Stimulated activated naive CD8-positive, alpha-beta T cell treated with anti-CD3 and anti-CD28 coated beads, Interleukin-15, amount 100 ng/mL, for 72 hours (primary cell): ENCODE measurements at regions not wholly inside any gene's neighbourhood (a gene's known extent, or its start where the extent isn't known, plus 50 kb on each side); places are given as distances from the start of the nearest gene placed in this dataset.

Source experiments
- ATAC-seq: fragments of 150-1000 bp; cut with Tn5 transposase; 2 replicates; pipeline ENCODE4 v1.10.0; 2021; ENCODE audit warnings: mild to moderate bottlenecking, moderate library complexity
- DNase-seq, 2 donors: peaks; one replicate each; pipeline ENCODE4 v3.0.0; 2021 to 2022
- H3K27ac Mint-ChIP-seq, 2 donors: one replicate each; pipeline ENCODE4 v1.8.0; 2022; ENCODE audit warnings: mild to moderate bottlenecking in 2 of 2, mixed read lengths in 2 of 2, moderate library complexity in 2 of 2
- H3K27me3 Mint-ChIP-seq: one replicate; pipeline ENCODE4 v1.8.0; 2022; ENCODE audit warnings: mixed read lengths
- H3K4me1 Mint-ChIP-seq: one replicate; pipeline ENCODE4 v1.8.0; 2022; ENCODE audit warnings: mild to moderate bottlenecking, mixed read lengths
- H3K4me3 Mint-ChIP-seq, 2 donors: one replicate each; pipeline ENCODE4 v1.8.0; 2022; ENCODE audit warnings: mild to moderate bottlenecking in 2 of 2, mixed read lengths in 2 of 2, moderate library complexity in 1 of 2
- H3K9me3 Mint-ChIP-seq, 2 donors: one replicate each; pipeline ENCODE4 v1.8.0; 2022; ENCODE audit warnings: mixed read lengths in 2 of 2

DNA sequence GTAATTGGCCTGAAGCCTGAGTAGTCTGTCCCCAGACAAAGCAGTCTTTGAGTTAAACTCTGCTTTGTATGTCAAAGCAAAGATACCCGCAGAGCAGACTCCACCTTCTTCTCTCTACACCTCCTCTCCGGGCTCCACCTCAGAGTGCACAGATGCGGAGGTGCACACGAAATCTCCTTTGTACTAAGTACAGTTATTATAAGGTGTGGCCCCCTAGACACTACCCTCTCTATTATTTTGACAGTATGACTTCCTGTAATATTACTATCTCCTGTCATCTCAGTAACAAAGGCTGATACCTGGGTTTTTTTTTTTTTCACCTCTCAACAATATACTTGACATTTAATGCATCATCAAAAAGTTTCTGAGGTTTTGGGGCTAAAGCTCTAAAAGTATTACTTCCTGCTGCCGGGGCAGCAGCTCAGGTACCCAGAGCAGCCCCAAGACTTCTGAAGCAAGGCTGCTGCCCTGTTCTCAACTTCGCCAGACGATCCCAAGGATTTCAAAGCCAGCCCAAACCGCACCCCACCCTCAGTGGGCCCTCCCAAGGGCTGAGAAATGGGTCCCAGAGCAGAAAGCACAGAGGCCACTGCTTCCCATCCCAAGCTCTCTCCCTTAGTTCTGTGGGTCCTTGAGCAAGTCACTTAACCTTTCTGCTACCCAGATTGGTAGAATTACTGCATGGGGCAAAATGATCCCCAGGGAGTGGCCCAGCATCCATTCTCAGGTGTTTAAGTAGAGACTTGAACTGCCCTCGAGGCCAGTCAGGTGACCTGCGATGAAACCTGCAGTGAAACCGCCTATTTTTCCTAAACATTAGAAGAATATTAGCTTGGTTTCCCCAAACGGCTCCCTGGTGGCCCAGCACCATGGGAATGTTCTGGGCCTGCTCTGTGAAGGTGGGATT, 180.6 kb downstream of the FOXO1 start:
- DNase-seq (peak; percentile 72 to 85), ATAC-seq (peak; percentile 96)
- Mint-ChIP-seq H3K9me3 (peaks cover 0 to 13% of the 10 kb centered on the region in 2 donors), H3K27ac (peak overlapping the region; percentile 73 to 85), H3K27me3 (no peaks in the 10 kb centered on the region), H3K4me1 (peaks cover 86% of the 10 kb centered on the region), H3K4me3 (peak overlapping the region; percentile 53 to 65)

DNA sequence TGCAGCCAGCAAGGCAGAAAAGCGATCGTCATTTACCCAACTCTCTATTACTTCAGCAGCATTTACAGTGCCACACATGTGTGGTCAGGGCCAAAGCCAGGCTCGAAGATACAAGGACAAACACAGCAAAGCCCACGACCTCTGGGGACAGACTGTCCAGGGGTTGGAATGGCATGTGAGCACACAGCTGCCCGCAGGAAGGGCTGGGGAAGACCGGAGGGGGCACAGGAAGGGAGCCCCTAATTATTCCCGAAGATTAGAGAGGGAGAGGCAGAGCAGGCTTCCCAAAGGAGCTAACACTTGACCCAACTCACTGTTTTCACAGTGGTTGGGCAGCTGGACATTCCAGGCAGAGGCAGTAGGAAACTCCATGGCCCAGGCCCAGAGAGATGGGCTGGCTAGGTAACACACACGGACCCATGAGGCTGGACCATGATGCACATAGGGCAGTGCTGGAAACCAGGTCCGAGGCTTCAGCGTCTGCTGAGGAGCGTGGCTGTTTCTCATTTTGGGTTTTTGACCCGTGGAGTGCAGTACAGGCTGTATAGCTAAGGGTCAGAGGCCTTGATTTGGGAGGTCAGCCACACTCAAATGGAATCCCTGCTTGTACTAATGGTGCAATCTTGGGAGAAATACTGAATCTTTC, 179.8 kb downstream of the FOXO1 start:
- Mint-ChIP-seq H3K27ac (peak overlapping the region in 1 of 2 donors; percentile 73), H3K4me1 (peaks cover 86% of the 10 kb centered on the region), H3K4me3 (peak overlapping the region in 1 of 2 donors; percentile 65), H3K27me3 (no peaks in the 10 kb centered on the region), H3K9me3 (peaks cover 0 to 13% of the 10 kb centered on the region in 2 donors)
- no peak for DNase-seq
- ATAC-seq: no peak

DNA sequence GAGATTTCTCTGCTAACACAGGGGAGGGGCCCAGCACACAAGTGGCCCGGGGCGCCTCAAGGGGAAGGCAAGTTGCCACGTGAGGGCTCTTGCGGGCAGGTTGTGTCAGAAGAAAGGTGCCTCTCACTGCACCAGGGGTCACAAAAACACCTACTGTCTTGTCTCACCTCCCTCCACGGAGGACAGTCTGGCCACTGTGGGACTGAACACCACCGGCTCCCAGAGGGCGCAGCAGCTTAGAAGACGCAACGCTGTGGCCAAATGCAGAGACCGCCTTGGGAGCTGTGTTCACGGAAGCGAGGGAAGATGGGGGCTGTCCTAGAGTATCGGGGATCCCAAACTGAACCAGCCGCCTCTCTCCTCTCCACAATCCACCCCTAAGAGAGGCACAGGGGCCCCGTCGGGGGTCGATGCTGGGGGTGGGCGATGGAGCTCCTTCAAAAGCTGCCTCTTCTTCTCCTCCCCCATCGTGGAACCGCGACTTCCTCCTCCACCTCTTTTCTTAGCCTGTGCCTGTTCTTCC, 177.5 kb downstream of the FOXO1 start:
- H3K4me3 Mint-ChIP-seq: peak overlapping the region in 1 of 2 donors; percentile 61
- ATAC-seq (no peak), DNase-seq (peak in 1 of 2 donors; percentile 41)
- H3K4me1 Mint-ChIP-seq: peaks cover 89% of the 10 kb centered on the region
- H3K27ac Mint-ChIP-seq: peak overlapping the region; percentile 8 to 82
- H3K27me3 Mint-ChIP-seq: no peaks in the 10 kb centered on the region
- H3K9me3 Mint-ChIP-seq: peaks cover 0 to 5% of the 10 kb centered on the region in 2 donors

DNA sequence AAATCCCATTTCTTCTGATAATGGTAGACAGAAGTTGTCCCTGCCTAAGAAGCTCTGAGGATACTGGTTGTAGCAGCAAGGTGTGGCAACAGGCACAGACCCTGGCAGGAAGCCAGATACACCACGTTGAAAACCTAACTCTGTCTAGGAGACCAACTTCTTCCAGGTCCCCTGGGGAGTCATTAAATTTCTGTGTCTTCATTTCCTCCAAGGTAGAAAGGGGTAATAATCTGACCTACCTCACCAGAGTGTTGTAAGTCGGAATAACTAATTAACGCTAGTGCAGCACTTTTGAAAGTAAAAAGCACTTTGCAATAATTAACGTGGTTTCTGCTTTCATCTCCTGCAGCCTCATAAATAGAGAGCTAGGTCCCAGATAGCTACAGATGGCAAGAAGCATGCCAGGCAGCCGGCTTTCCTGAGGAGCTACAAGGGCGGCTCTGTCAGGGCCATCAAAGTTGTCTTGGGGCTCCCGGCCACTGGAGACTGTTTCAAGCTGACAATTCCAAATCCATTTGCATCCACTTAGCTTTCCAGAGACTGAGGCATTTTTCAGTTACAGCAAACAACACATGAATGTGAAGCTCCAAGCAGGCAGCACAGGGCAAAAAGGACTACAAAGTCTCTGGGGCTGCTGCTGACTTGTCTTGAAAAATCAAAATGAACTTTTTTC, 176.2 kb downstream of the FOXO1 start:
- ATAC-seq: no peak

DNA sequence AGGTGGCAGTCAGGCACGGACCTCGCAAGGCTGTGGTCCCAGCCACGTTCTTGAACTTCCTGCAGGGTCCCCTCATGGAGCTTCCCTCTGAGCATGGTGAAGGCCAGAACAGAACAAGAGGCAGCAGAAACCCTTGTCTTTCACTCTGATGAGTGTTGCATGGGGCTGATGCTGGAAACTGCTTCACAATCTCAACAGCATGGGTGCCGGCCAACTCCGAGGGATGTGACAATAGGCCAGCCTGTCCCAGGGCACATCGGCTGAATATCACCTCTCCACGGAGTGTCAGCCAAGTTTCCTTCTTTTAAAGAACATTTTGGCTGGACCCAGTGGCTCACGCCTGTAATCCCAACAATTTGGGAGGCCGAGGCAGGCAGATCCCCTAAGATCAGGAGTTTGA, 173.9 kb downstream of the FOXO1 start:
- ATAC-seq (no peak), DNase-seq (no peak)
- peaks cover 87% of the 10 kb centered on the region for H3K4me1 Mint-ChIP-seq
- no peak overlapping the region for H3K4me3 Mint-ChIP-seq
- no peak overlapping the region for H3K27ac Mint-ChIP-seq
- H3K9me3 Mint-ChIP-seq: no peaks in the 10 kb centered on the region
- H3K27me3 Mint-ChIP-seq: no peaks in the 10 kb centered on the region

More for the DNA sequence above, 176.2 kb downstream of the FOXO1 start:
- Mint-ChIP-seq H3K4me1 (peaks cover 89% of the 10 kb centered on the region), H3K27me3 (no peaks in the 10 kb centered on the region), H3K9me3 (no peaks in the 10 kb centered on the region), H3K27ac (peak overlapping the region; percentile 44 to 82), H3K4me3 (peak overlapping the region; percentile 61 to 62)
- peak in 1 of 2 donors; percentile 49 for DNase-seq

DNA sequence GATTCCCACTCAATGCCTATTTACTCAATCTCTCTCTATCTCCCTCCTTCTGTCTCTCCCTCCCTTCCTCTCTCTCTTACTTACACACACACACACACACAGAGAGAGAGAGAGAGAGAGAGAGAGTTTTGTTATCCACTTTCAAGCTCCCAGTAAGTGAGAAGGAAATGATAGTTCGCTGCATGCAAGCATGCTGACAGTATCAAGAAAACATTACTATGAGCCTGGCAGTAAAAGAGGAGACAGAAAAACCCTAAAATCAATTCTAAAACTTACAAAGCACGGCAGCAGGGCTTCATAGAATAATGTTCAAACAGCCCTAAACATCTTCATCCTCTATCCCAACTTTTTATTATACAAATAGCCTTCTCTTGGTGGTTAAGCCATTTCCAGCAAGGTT, 171.9 kb downstream of the FOXO1 start:
- no peak for DNase-seq
- peaks cover 81% of the 10 kb centered on the region for H3K4me1 Mint-ChIP-seq
- no peaks in the 10 kb centered on the region for H3K9me3 Mint-ChIP-seq
- H3K27ac Mint-ChIP-seq: peak overlapping the region; percentile 88 to 96
- H3K27me3 Mint-ChIP-seq: no peaks in the 10 kb centered on the region
- H3K4me3 Mint-ChIP-seq: peak overlapping the region; percentile 68 to 75
- peak; percentile 42 for ATAC-seq

DNA sequence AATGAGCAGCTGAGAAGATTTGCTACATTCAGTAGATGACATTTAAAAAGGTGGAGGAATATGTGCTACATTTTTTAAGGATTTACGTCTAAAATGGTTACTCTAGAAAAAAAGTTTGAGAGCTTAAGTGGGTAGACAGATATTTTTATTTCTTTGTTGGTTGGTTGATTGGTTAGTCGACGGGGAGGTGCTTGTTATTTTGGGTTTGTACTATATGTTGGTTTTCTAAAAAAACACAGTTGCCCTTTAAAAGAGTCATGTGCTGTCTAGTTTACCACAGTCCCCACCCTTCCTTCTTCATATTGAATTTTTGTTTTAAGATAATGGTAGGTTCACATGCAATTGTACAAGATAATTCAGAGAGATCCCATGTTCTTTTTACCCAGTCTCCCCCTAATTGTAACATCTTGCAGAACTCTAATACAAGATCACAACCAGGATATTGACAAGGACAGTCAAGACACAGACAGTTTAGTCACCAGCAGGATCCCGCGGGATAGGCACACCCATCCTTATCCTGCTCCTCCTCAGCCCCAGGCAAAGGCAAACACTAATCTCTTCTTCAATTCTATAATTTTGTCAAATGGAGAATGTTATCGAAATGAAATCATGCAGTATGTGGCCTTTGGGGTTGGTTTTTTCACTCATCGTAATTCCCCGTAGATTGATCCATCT, 171.4 kb downstream of the FOXO1 start:
- H3K9me3 Mint-ChIP-seq: no peaks in the 10 kb centered on the region
- H3K4me3 Mint-ChIP-seq: peak overlapping the region; percentile 68 to 75
- ATAC-seq (peak; percentile 31), DNase-seq (no peak)
- no peaks in the 10 kb centered on the region for H3K27me3 Mint-ChIP-seq
- peaks cover 76% of the 10 kb centered on the region for H3K4me1 Mint-ChIP-seq
- peak overlapping the region in 1 of 2 donors; percentile 96 for H3K27ac Mint-ChIP-seq

DNA sequence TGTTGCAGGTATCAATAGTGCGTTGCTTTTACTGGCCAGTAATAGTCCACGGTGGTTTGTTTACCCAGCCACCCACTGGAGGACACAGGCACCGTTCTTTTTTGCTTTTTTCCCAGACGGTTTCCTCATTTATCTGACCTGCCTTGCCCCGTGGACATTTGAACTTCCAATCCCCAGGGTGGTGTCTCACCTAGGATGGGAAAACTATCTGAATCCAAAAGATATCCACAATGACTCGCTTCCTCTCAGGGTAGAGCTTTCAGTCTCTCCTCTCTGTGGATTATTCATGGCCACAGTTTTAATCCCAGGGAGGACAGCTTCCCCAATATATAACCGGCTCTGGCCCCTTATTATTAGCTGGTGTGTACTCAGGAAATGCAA, 170.8 kb downstream of the FOXO1 start:
- no peak overlapping the region for H3K4me3 Mint-ChIP-seq
- DNase-seq: no peak
- ATAC-seq: no peak
- no peaks in the 10 kb centered on the region for H3K9me3 Mint-ChIP-seq
- H3K27me3 Mint-ChIP-seq: no peaks in the 10 kb centered on the region
- H3K4me1 Mint-ChIP-seq: peaks cover 71% of the 10 kb centered on the region
- no peak overlapping the region for H3K27ac Mint-ChIP-seq

DNA sequence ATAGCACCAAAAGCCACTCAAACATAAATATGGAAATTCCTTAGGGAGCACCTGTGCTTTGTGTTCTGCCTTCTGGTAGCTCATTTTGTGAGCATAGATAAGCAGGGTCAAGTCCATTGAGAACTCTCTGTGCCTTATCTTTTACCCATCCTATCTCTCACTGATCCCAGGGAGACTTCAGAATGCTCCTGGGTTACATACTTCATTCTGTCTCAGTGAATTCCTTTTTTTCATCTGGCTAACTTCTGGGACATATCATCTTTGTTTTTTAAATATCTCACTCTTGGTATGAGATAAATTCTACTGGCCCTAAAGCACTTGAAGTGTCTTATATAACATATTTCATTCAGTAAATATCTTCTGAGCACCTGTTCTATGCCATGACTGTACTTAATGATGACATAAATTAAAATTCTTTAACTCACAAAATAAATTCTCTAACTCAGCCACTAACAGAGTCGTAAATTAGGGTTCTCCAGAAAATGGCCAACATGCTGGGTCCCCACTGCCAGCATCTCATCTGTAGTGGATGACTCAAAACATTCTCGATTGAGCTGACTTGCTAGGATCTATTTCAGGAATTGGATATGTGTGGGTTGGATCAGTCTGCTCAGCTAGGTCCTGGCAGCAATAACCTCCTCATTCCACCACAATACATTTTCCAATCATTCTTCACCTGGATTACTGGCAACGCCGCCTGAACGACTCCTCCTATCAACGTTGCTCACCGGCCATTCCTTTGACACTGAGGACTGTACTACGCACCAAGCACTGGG, 170.2 kb downstream of the FOXO1 start:
- ATAC-seq: no peak
- Mint-ChIP-seq H3K9me3 (no peaks in the 10 kb centered on the region), H3K4me3 (no peak overlapping the region), H3K27ac (no peak overlapping the region), H3K27me3 (no peaks in the 10 kb centered on the region), H3K4me1 (peaks cover 66% of the 10 kb centered on the region)
- DNase-seq: no peak

DNA sequence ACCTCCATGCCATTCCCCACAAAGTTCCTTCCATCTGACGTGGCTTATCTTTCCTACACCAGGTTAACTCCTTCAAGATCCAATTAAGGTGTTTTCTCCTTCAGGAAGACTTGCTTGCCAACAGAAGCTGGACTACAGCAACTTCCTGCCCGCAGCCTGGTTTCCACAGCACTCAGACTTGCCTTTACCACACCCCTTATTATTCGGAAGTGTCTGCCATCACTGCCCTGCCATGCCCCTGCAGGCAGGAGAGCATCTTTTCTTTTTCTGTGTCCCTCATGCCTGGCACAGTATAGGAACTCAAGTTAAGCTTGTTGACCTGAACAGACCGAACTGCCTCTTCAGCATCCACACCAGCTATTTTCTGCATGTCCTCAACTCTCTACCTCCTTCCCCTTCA, 168.0 kb downstream of the FOXO1 start:
- Mint-ChIP-seq H3K9me3 (no peaks in the 10 kb centered on the region), H3K27ac (no peak overlapping the region), H3K4me1 (peaks cover 48% of the 10 kb centered on the region), H3K4me3 (no peak overlapping the region), H3K27me3 (no peaks in the 10 kb centered on the region)
- DNase-seq (no peak), ATAC-seq (peak; percentile 38)

DNA sequence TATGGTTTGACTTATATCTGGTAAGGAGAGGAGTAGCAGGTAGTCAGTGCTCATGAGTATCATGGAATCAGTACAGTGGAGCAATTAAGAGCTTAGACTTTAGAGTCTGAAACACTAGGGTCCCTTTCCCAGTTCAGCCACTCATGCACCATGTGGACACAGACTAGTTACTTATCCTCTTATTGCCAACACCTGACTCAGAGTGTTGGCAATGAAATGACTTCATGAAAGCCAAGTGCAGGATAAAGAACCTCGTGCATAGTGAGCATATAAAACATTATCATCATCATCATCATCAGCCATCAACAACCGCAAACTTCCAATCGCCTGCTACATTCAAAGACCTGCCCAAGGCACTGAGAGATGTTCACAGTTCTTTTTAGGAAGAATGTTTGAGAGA, 164.2 kb downstream of the FOXO1 start:
- Mint-ChIP-seq H3K27me3 (no peaks in the 10 kb centered on the region), H3K4me1 (peaks cover 43% of the 10 kb centered on the region), H3K4me3 (no peak overlapping the region), H3K27ac (no peak overlapping the region), H3K9me3 (no peaks in the 10 kb centered on the region)
- DNase-seq: no peak
- no peak for ATAC-seq

DNA sequence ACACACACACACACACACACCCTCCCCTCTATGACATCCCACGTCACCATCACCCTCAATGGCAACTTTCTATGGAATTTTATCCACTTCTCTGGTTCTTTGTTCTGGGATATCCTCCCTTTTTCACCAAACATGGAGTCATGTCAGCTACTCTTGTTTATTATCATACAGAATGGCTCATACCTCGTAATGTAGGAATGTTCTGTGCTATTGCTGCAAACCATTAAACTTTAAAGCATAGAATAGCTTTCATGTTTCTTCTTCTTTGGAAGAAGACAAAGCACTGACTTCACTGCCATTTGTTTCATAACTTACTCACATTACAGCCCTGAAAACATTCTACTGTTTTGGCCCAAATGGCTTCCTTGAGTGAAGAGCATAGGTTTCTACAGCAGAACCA, 163.4 kb downstream of the FOXO1 start:
- peaks cover 43% of the 10 kb centered on the region for H3K4me1 Mint-ChIP-seq
- DNase-seq (no peak), ATAC-seq (no peak)
- H3K9me3 Mint-ChIP-seq: no peaks in the 10 kb centered on the region
- H3K27me3 Mint-ChIP-seq: no peaks in the 10 kb centered on the region
- H3K27ac Mint-ChIP-seq: no peak overlapping the region
- no peak overlapping the region for H3K4me3 Mint-ChIP-seq

DNA sequence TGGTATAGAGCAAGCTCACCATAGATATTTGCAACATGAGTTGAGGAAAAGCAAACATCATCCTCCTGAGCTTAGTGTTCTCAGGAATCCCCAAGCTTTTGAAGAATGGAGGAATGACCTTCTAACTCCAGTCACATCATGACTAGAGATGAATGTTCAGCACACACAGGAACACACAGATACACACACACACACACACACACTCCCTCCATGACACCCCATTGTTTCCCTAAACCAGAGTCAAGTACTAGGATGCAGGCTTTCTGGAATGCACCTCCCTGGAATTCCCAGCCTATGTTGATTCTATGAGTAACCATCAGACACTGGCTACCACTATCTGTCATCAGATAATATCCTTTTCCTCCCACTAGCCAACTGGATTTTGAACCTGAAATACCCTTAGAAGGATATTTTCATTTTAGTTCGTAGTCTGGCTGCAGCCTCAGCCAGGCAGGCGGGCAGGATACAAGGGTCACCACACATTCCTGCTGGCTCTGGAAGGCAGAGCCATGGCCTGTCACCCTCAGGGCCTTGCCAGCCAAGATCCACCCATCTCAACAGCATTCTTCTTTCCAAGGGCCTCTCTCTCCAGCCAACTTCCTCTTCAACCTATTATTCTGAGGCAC, 162.4 kb downstream of the FOXO1 start:
- no peak for ATAC-seq
- DNase-seq: no peak
- Mint-ChIP-seq H3K27ac (no peak overlapping the region), H3K9me3 (no peaks in the 10 kb centered on the region), H3K4me3 (no peak overlapping the region), H3K27me3 (no peaks in the 10 kb centered on the region), H3K4me1 (peaks cover 44% of the 10 kb centered on the region)

DNA sequence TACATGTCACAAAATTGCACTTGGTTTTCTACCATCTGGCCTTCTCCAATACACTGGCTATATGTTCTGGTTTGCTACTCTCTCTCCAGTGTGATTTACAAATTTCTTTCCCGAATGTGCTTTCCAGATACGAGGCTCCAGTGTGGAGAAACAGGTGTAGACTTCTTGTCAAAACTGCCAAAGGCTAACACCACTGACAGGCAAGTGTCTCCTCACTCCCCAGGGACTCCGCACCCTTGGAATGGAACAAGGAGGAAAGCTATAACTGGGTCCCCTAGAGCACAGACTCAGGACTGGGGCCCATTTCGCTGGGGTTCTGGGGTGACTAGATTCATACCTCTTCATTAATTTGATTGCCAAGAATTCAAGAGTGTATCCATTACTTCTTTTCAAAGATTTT, 161.8 kb downstream of the FOXO1 start:
- Mint-ChIP-seq H3K27me3 (no peaks in the 10 kb centered on the region), H3K9me3 (no peaks in the 10 kb centered on the region), H3K27ac (no peak overlapping the region), H3K4me3 (no peak overlapping the region), H3K4me1 (peaks cover 49% of the 10 kb centered on the region)
- ATAC-seq (no peak), DNase-seq (no peak)
